ENCODE measurements at regions not wholly inside any gene's neighbourhood (a gene's known extent, or its start where the extent isn't known, plus 50 kb on each side); places are given as distances from the start of the nearest gene placed in this dataset.

GRCh38 chr22:49582181-49582580 lies 245.5 kb downstream of the BRD1 start:
- no peak for DNase-seq

DNA sequence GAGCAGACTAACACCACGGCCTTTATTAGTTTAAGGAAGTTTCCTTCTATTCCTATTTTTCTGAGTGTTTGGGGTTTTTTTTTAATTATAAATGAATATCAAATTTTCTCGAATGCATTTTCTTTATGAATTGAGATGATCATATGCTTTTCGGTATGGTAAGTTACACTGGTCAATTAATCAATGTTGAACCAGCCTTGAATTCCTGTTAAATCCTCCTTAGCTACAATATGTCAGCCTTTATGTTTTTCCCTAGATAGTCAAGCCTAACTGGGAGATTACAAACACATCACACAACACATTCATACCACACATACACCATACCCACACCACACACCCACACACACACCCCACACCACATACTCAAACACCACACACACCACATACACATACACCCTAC lies 247.6 kb downstream of the BRD1 start:
- no peak for DNase-seq

- DNase-seq: no peak
Observed at GRCh38 chr22:49577168-49578060, 250.3 kb downstream of the BRD1 start.

DNA sequence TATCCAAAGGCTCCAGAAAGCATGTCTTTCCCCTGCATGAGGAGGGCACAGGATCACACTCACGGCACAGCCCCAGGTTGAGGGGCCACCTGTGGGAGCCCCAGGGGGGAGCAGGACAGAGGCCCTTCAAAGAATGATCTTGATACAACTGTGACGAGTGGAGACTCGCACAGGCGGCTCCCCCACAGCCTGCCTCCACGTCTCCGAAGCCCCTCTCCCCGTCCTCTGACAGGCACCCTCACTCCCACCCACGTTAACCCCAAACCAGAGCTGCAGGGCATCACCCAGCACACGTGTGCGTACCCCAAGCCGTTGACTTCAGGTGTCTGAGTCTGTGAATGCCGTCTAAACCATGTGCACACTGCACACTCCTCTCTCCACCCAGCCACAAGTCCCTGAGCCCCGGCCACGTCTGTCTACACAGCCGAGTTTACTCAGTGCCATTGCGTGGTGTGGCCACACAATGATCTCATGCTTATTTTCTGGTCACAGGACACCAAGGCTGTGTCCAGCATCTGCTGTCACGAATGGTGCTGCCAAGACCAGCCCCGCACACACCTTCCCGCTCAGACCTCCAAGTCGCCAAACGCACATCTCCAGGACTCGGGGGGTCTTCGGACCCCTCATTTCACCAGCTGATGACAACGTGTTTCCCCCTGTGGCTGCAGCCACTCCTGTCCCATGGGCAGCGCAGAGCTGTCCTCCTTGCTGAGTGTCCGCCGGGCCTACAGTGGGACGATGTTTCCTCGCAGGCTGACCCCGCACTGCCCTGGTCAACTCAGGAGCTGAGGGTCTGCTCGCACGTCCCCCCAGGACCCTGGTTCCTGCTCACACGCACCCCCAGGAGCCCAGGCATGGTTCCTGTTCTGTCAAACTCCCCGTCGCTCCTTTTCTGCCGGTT lies 251.2 kb downstream of the BRD1 start:
- no peak for DNase-seq

DNA sequence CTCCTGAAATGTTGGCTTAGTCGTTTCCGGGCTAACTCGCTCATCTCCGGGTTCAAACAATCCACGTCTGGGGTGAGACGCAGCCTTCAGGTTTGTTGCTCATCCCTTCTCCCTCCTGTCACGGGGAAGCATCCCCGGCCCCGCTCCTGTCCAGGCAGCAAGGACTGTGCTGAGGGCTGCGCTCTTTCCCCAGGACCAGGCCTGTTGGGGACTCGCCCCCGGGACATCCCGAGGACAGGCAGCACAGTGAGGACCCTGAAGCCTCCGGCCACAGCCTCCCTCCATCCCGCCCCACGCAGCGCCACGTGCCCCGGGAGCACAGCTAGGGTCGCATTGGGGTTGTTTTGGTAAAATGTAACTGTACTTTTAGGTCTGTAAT lies 252.0 kb downstream of the BRD1 start:
- no peak for DNase-seq

GRCh38 chr22:49574881-49575702 lies 252.6 kb downstream of the BRD1 start:
- DNase-seq: no peak

GRCh38 chr22:49574205-49574880 lies 253.3 kb downstream of the BRD1 start:
- no peak for DNase-seq

DNA sequence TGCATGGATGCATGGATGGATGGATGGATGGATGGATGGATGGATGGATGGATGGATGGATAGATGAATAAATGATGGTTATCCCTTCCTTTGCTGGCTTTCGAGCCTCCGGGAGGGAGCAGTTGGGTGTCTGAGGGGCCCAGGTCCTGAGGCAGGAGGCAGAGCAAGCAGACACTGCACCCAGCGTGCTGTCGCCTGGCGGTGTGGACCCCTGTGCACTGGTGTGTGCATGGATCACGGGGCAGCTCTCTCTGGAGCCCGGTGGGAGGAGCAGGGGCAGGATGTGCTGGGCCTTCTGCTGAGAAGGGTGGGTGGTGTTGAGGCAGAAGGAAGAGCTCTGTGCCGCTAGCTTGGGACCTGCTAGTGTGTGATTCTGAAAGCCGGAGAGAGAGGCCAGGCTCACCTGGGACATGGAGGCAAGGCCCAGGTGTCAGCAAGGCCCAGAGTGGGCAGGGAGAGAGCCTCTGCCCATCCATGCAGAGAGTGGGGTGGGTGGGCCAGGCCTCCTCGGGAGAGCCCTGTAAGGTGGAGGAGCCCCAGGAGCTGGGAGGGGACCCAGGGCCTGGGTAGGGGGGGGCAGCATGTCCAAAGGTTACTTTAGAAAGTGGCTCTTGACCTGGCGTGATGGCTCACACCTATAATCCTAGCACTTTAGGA lies 254.4 kb downstream of the BRD1 start:
- DNase-seq: no peak

GRCh38 chr22:49571326-49571725 lies 256.3 kb downstream of the BRD1 start:
- no peak for DNase-seq

DNA sequence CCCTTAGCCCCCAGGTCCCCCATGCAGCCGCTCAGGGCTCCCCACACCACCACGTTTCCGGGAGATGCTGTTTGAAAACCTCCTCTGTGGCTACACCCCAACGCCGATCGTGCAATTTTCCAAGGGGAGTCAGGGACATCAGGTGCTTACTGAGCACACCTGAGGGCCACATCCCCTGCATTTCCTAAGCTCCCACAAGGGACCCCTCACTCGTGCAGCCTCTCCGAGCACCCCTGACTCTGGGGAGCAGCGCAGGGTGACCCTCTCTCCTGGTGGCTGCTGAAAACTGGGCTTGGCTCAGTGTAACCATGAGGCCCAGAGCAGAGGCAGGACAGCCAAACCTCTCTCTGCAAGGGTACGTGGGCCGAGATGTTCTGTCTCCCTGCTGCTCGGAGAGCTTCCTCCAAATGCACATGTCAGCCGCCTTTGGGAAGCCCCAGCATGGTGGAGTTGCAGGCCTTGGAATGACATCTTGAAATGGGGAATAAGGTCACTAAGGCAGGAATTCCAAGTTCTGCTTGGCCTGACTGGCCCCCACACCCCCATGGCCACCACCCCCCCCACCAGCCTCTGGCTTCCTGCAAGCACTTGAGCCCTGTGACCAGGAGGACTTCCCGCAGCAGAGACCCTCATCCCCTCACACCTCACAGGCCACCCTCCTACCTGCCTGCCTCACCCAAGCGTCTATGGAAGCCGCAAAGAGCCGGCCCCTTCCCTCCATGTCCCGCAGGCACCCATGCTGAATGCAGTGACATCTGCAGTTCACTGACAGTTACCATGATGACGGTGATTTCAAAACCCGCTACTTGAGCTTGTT lies 257.4 kb downstream of the BRD1 start:
- no peak for DNase-seq

GRCh38 chr22:49569286-49570031 lies 258.2 kb downstream of the BRD1 start:
- no peak for DNase-seq

DNA sequence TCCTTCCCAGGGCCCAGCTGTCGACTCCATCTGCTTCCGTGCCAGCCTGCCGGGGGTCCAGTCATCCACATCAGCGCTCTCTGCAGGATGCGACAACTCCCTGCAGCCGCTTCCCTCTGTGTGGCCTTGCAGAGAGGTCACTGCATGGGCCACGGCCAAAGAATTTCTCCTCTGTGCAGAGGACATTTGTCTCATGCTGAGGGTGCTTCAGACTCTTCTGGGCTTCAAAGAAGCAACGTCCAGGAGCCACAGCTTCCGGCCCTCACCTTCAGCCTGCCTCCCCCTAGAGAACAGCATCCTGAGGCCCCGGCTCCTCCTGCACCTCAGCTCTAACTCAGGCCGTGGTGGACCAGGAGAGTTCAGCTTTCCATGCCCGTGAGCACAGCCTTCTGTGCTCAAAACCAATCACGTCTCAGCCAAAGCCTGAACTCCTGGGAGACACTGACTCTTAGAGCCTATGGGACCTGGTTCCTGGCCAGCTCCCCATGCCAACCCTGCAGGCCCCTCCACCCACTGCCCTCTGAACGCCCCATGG lies 258.9 kb downstream of the BRD1 start:
- DNase-seq: no peak

DNA sequence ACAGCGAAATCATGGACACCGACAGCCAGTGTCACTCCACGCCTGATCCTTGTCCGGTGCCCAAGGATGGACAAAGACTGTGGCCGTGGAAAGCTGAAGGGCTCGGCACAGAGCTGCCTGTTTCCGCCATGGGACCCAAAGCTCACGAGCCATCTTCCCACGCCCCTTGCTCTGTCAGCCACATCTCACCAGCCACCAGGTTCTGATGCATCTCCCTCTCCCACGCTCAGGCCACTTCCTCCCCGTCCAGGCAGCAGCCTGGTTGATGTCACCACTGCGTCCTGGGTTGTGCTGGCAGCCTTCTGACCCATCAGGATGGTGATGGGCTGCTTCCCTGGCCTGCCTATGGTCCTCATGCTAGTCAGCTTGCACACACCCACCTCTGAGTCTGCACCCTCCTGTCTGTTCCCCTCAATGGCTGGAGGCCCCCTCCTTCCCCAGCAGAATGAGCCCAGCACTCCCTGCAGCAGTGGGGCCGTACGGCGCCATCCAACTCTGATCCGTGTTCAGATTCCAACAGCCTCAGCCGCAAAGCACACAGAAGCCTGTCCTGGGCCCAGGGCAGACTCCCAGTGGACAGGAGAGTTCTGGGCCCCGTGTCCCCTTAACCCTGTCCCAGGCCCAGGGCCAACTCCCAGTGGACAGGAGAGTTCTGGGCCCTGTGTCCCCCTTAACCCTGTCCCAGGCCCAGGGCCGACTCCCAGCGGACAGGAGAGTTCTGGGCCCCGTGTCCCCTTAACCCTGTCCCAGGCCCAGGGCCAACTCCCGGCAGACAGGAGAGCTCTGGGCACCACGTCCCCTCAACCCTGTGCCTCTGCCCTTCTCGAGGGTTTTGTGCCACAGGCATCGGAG lies 259.5 kb downstream of the BRD1 start:
- DNase-seq: no peak

GRCh38 chr22:49566693-49567092 lies 261.0 kb downstream of the BRD1 start:
- DNase-seq: no peak

- DNase-seq: no peak
Observed at GRCh38 chr22:49566141-49566541, 261.5 kb downstream of the BRD1 start.

GRCh38 chr22:49565516-49565855 lies 262.2 kb downstream of the BRD1 start:
- DNase-seq: no peak

- DNase-seq: no peak
Observed at GRCh38 chr22:49564666-49565515, 262.8 kb downstream of the BRD1 start.

- DNase-seq: no peak
Observed at GRCh38 chr22:49564054-49564453, 263.6 kb downstream of the BRD1 start.
